NB4 (cell line): ENCODE measurements at regions not wholly inside any gene's neighbourhood (a gene's known extent, or its start where the extent isn't known, plus 50 kb on each side); places are given as distances from the start of the nearest gene placed in this dataset.

Experiments used
- POLR2A ChIP-seq: IDR thresholded peaks from 2 replicates; pipeline ENCODE4 v1.6.1; 2011; ENCODE audit warnings: mild to moderate bottlenecking; ENCODE audit not compliant: insufficient read length; ENCODE audit errors: extremely low read depth
- TF ChIP-seq, protein P1 (sequence below): IDR thresholded peaks from one replicate; pipeline ENCODE4 v1.5.1; 2012; ENCODE audit warnings: low read depth, low read length

- TF ChIP-seq POLR2A: no peak
- TF ChIP-seq, protein P1, sequence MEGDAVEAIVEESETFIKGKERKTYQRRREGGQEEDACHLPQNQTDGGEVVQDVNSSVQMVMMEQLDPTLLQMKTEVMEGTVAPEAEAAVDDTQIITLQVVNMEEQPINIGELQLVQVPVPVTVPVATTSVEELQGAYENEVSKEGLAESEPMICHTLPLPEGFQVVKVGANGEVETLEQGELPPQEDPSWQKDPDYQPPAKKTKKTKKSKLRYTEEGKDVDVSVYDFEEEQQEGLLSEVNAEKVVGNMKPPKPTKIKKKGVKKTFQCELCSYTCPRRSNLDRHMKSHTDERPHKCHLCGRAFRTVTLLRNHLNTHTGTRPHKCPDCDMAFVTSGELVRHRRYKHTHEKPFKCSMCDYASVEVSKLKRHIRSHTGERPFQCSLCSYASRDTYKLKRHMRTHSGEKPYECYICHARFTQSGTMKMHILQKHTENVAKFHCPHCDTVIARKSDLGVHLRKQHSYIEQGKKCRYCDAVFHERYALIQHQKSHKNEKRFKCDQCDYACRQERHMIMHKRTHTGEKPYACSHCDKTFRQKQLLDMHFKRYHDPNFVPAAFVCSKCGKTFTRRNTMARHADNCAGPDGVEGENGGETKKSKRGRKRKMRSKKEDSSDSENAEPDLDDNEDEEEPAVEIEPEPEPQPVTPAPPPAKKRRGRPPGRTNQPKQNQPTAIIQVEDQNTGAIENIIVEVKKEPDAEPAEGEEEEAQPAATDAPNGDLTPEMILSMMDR: no peak
Measured at GRCh38 chr7:52647046-52647445, 388.4 kb upstream of the POM121L12 start.
